Thyroid gland (tissue), 4 donors: ENCODE measurements at regions not wholly inside any gene's neighbourhood (a gene's known extent, or its start where the extent isn't known, plus 50 kb on each side); places are given as distances from the start of the nearest gene placed in this dataset.

Experiments
- DNase-seq, 2 donors: peaks; one replicate each; pipeline ENCODE4 v3.0.0-alpha.2; 2019
- H3K27ac ChIP-seq, 3 donors: fragments of 200-600 bp; sonication (generic); 1 replicate in 2 of 3; 2 replicates in 1 of 3; pipeline ENCODE4 v1.5.1; 2016 to 2019; ENCODE audit warnings: mild to moderate bottlenecking in 1 of 3, moderate library complexity in 1 of 3
- H3K27me3 ChIP-seq: fragments of 200-600 bp; sonication (generic); one replicate; pipeline ENCODE4 v1.5.1; 2019
- H3K36me3 ChIP-seq, 2 donors: fragments of 200-600 bp; sonication (generic); one replicate each; pipeline ENCODE4 v1.5.1; 2016 to 2019
- H3K4me1 ChIP-seq, 2 donors: fragments of 200-600 bp; sonication (generic); one replicate each; pipeline ENCODE4 v1.5.1; 2017 to 2019
- H3K4me3 ChIP-seq, 3 donors: fragments of 200-600 bp; sonication (generic); replicated peaks in 1 of 3; 1 replicate in 2 of 3; 2 replicates in 1 of 3; pipeline ENCODE4 v1.5.1; 2016; ENCODE audit warnings: mild to moderate bottlenecking in 1 of 3
- H3K9me3 ChIP-seq: fragments of 200-600 bp; sonication (generic); one replicate; pipeline ENCODE4 v1.5.1; 2017
- CTCF ChIP-seq, 6 experiments: fragments of 200-600 bp in 3 of 6; fragments of 450-650 bp in 3 of 6; sonication (generic) in 3 of 6; IDR thresholded peaks; one replicate each; pipeline ENCODE4 v1.5.1; 2016 to 2019; ENCODE audit warnings: antibody characterized with exemption in 6 of 6, mild to moderate bottlenecking in 2 of 6, inconsistent platforms in 1 of 6, moderate library complexity in 1 of 6
- POLR2A ChIP-seq, 2 donors: fragments of 450-650 bp; IDR thresholded peaks; one replicate each; pipeline ENCODE4 v1.6.1; 2017; ENCODE audit warnings: antibody characterized with exemption in 2 of 2, mild to moderate bottlenecking in 2 of 2, moderate library complexity in 1 of 2
- WGBS, 2 donors: methylation state at CpG; one replicate each; pipeline ENCODE4 v1.1.5; 2017; 5-methylcytosine and 5-hydroxymethylcytosine counted together
- intact Hi-C: fragments of 100-400 bp; cut with DNase I; formaldehyde crosslinking; loops from one replicate; pipeline ENCODE4 v1.15.1; 2023

GRCh38 chr12:126076515-126076914 is 1011.3 kb downstream of the AACS start:
- Histone ChIP-seq H3K27me3 (no peaks in the 10 kb centered on the region), H3K36me3 (no peaks in the 10 kb centered on the region), H3K27ac (no peak overlapping the region), H3K9me3 (no peaks in the 10 kb centered on the region), H3K4me1 (no peaks in the 10 kb centered on the region), H3K4me3 (no peak overlapping the region)
- TF ChIP-seq CTCF (IDR thresholded peaks at IDR 0.05) = no peak
- no peak for TF ChIP-seq POLR2A (IDR thresholded peaks at IDR 0.05)
- WGBS, 2 donors = 35 to 69% methylated on average over 1 of the region's 1 CpG
- intact Hi-C loops = no loop called here
- DNase-seq = no peak

- no peak overlapping the region for H3K4me3 ChIP-seq
- no peaks in the 10 kb centered on the region for H3K9me3 ChIP-seq
- 81 to 88% methylated on average over 8 of the region's 8 CpGs for WGBS, 2 donors
- no peaks in the 10 kb centered on the region for H3K4me1 ChIP-seq
- no peaks in the 10 kb centered on the region for H3K36me3 ChIP-seq
- no peak overlapping the region for H3K27ac ChIP-seq
- H3K27me3 ChIP-seq = no peaks in the 10 kb centered on the region
- DNase-seq = no peak
- TF ChIP-seq POLR2A (IDR thresholded peaks at IDR 0.05) = no peak
- TF ChIP-seq CTCF (IDR thresholded peaks at IDR 0.05) = no peak
- intact Hi-C loops = no loop called here
These were observed 1018.7 kb downstream of the AACS start for GRCh38 chr12:126083926-126084325.

- no peaks in the 10 kb centered on the region for H3K9me3 ChIP-seq
- TF ChIP-seq CTCF (IDR thresholded peaks at IDR 0.05) (no peak), POLR2A (IDR thresholded peaks at IDR 0.05) (no peak)
- H3K27me3 ChIP-seq = no peaks in the 10 kb centered on the region
- intact Hi-C loops = no loop called here
- no peaks in the 10 kb centered on the region for H3K4me1 ChIP-seq
- no peak overlapping the region for H3K27ac ChIP-seq
- DNase-seq = no peak
- H3K36me3 ChIP-seq = no peaks in the 10 kb centered on the region
- no peak overlapping the region for H3K4me3 ChIP-seq
These were observed 1019.2 kb downstream of the AACS start for GRCh38 chr12:126084480-126084879.

- intact Hi-C loops = no loop called here
- H3K4me1 ChIP-seq = no peaks in the 10 kb centered on the region
- H3K27me3 ChIP-seq = no peaks in the 10 kb centered on the region
- H3K9me3 ChIP-seq = no peaks in the 10 kb centered on the region
- no peaks in the 10 kb centered on the region for H3K36me3 ChIP-seq
- no peak for DNase-seq
- no peak overlapping the region for H3K4me3 ChIP-seq
- no peak for TF ChIP-seq CTCF (IDR thresholded peaks at IDR 0.05)
- no peak for TF ChIP-seq POLR2A (IDR thresholded peaks at IDR 0.05)
- H3K27ac ChIP-seq = no peak overlapping the region
- WGBS, 2 donors = 36 to 50% methylated on average over 3 of the region's 3 CpGs
These were observed 1021.0 kb downstream of the AACS start for GRCh38 chr12:126086242-126086641.

GRCh38 chr12:126087692-126088091 is 1022.5 kb downstream of the AACS start:
- intact Hi-C loops = no loop called here
- H3K27me3 ChIP-seq = no peaks in the 10 kb centered on the region
- WGBS, 2 donors = 59 to 64% methylated on average over 3 of the region's 3 CpGs
- DNase-seq = no peak
- H3K9me3 ChIP-seq = no peaks in the 10 kb centered on the region
- TF ChIP-seq CTCF (IDR thresholded peaks at IDR 0.05) (no peak), POLR2A (IDR thresholded peaks at IDR 0.05) (no peak)
- H3K4me3 ChIP-seq = no peak overlapping the region
- H3K27ac ChIP-seq = no peak overlapping the region
- no peaks in the 10 kb centered on the region for H3K4me1 ChIP-seq
- no peaks in the 10 kb centered on the region for H3K36me3 ChIP-seq
